ENCODE measurements at regions not wholly inside any gene's neighbourhood (a gene's known extent, or its start where the extent isn't known, plus 50 kb on each side); places are given as distances from the start of the nearest gene placed in this dataset.

- DNase-seq (ENCODE audit: extremely low spot score), result no peak
- TF ChIP-seq TARDBP (IDR thresholded peaks at IDR 0.05), result no peak
- TF ChIP-seq L3MBTL2 (conservative IDR thresholded peaks at IDR 0.05), result no peak
- no peak for TF ChIP-seq FOXA1 (IDR thresholded peaks at IDR 0.05)
- TF ChIP-seq CTBP1 (IDR thresholded peaks at IDR 0.05; ENCODE audit: borderline replicate concordance), result no peak
- no peak for TF ChIP-seq LEF1 (IDR thresholded peaks at IDR 0.05; ENCODE audit: borderline replicate concordance)
- no peak for TF ChIP-seq HDGF (IDR thresholded peaks at IDR 0.05; ENCODE audit: borderline replicate concordance)
- TF ChIP-seq NFRKB (IDR thresholded peaks at IDR 0.05), result no peak
- TF ChIP-seq ELF4 (IDR thresholded peaks at IDR 0.05), result no peak
- no peak for TF ChIP-seq FOXM1 (IDR thresholded peaks at IDR 0.05; ENCODE audit: borderline replicate concordance)
- no peak for TF ChIP-seq SUZ12 (IDR thresholded peaks at IDR 0.05)
- TF ChIP-seq ARNT (IDR thresholded peaks at IDR 0.05), result no peak
- no peak for TF ChIP-seq BHLHE40 (IDR thresholded peaks at IDR 0.05; ENCODE audit: borderline replicate concordance)
- TF ChIP-seq ZNF384 (IDR thresholded peaks at IDR 0.05), result no peak
- no peak for TF ChIP-seq FOXK2 (IDR thresholded peaks at IDR 0.05)
- no peak for TF ChIP-seq SP1 (IDR thresholded peaks at IDR 0.05)
- ChIA-PET CTCF (interaction anchor here (0.6 kb wide), 1 partner anchor 475 kb away, joined by 4 read pairs; no protein-coding TSS in a partner anchor), POLR2A (no interaction called here)
Measured at GRCh38 chr1:29964718-29965533, 728.6 kb downstream of the PTPRU start.

GRCh38 chr1:29963946-29964345 lies 727.6 kb downstream of the PTPRU start:
- no peak for TF ChIP-seq FOXA1 (IDR thresholded peaks at IDR 0.05)
- TF ChIP-seq L3MBTL2 (conservative IDR thresholded peaks at IDR 0.05), result no peak
- TF ChIP-seq HDGF (IDR thresholded peaks at IDR 0.05; ENCODE audit: borderline replicate concordance), result no peak
- TF ChIP-seq FOXK2 (IDR thresholded peaks at IDR 0.05), result no peak
- no peak for TF ChIP-seq NFRKB (IDR thresholded peaks at IDR 0.05)
- no peak for TF ChIP-seq FOXM1 (IDR thresholded peaks at IDR 0.05; ENCODE audit: borderline replicate concordance)
- ChIA-PET CTCF (no interaction called here), POLR2A (no interaction called here)
- no peak for DNase-seq (ENCODE audit: extremely low spot score)

GRCh38 chr1:29962831-29963247 lies 726.5 kb downstream of the PTPRU start:
- CTCF ChIA-PET, result no interaction called here
- no peak for DNase-seq (ENCODE audit: extremely low spot score)
- POLR2A ChIA-PET, result no interaction called here
- TF ChIP-seq L3MBTL2 (conservative IDR thresholded peaks at IDR 0.05), result no peak
- no peak for TF ChIP-seq HDGF (IDR thresholded peaks at IDR 0.05; ENCODE audit: borderline replicate concordance)
- no peak for TF ChIP-seq FOXK2 (IDR thresholded peaks at IDR 0.05)
- TF ChIP-seq ARNT (IDR thresholded peaks at IDR 0.05), result no peak
- TF ChIP-seq BHLHE40 (IDR thresholded peaks at IDR 0.05; ENCODE audit: borderline replicate concordance), result no peak
- no peak for TF ChIP-seq FOXM1 (IDR thresholded peaks at IDR 0.05; ENCODE audit: borderline replicate concordance)
- TF ChIP-seq ELF4 (IDR thresholded peaks at IDR 0.05), result no peak
- TF ChIP-seq CTBP1 (IDR thresholded peaks at IDR 0.05; ENCODE audit: borderline replicate concordance), result no peak
- TF ChIP-seq ZNF384 (IDR thresholded peaks at IDR 0.05), result no peak
- no peak for TF ChIP-seq SP1 (IDR thresholded peaks at IDR 0.05)
- no peak for TF ChIP-seq TARDBP (IDR thresholded peaks at IDR 0.05)
- no peak for TF ChIP-seq FOXA1 (IDR thresholded peaks at IDR 0.05)
- TF ChIP-seq NFRKB (IDR thresholded peaks at IDR 0.05), result no peak
- TF ChIP-seq LEF1 (IDR thresholded peaks at IDR 0.05; ENCODE audit: borderline replicate concordance), result no peak
- TF ChIP-seq SUZ12 (IDR thresholded peaks at IDR 0.05), result no peak
- TF ChIP-seq PKNOX1 (IDR thresholded peaks at IDR 0.05), result no peak

GRCh38 chr1:29962336-29962735 lies 726.0 kb downstream of the PTPRU start:
- no peak for DNase-seq (ENCODE audit: extremely low spot score)
- CTCF ChIA-PET, result interaction anchor here (0.5 kb wide), 1 partner anchor 60 kb away, joined by 9 read pairs; no protein-coding TSS in a partner anchor
- no peak for TF ChIP-seq FOXA1 (IDR thresholded peaks at IDR 0.05)
- no peak for TF ChIP-seq NFRKB (IDR thresholded peaks at IDR 0.05)
- no peak for TF ChIP-seq TARDBP (IDR thresholded peaks at IDR 0.05)
- TF ChIP-seq BHLHE40 (IDR thresholded peaks at IDR 0.05; ENCODE audit: borderline replicate concordance), result no peak
- TF ChIP-seq ZNF384 (IDR thresholded peaks at IDR 0.05), result no peak
- no peak for TF ChIP-seq SP1 (IDR thresholded peaks at IDR 0.05)
- TF ChIP-seq PKNOX1 (IDR thresholded peaks at IDR 0.05), result no peak
- no peak for TF ChIP-seq SUZ12 (IDR thresholded peaks at IDR 0.05)
- TF ChIP-seq FOXK2 (IDR thresholded peaks at IDR 0.05), result no peak
- TF ChIP-seq CTBP1 (IDR thresholded peaks at IDR 0.05; ENCODE audit: borderline replicate concordance), result no peak
- POLR2A ChIA-PET, result no interaction called here

- CTCF ChIA-PET, result interaction anchor here (0.5 kb wide), 1 partner anchor 59 kb away, joined by 9 read pairs; no protein-coding TSS in a partner anchor
Measured at GRCh38 chr1:29961293-29962059, 725.2 kb downstream of the PTPRU start.

GRCh38 chr1:29960876-29961275 lies 724.6 kb downstream of the PTPRU start:
- no peak for TF ChIP-seq FOXM1 (IDR thresholded peaks at IDR 0.05; ENCODE audit: borderline replicate concordance)
- no peak for TF ChIP-seq CTBP1 (IDR thresholded peaks at IDR 0.05; ENCODE audit: borderline replicate concordance)
- TF ChIP-seq BHLHE40 (IDR thresholded peaks at IDR 0.05; ENCODE audit: borderline replicate concordance), result no peak
- TF ChIP-seq FOXA1 (IDR thresholded peaks at IDR 0.05), result no peak
- no peak for TF ChIP-seq PKNOX1 (IDR thresholded peaks at IDR 0.05)
- no peak for TF ChIP-seq SUZ12 (IDR thresholded peaks at IDR 0.05)
- no peak for TF ChIP-seq HDGF (IDR thresholded peaks at IDR 0.05; ENCODE audit: borderline replicate concordance)
- TF ChIP-seq ARNT (IDR thresholded peaks at IDR 0.05), result no peak
- TF ChIP-seq TARDBP (IDR thresholded peaks at IDR 0.05), result no peak
- TF ChIP-seq L3MBTL2 (conservative IDR thresholded peaks at IDR 0.05), result no peak
- TF ChIP-seq SP1 (IDR thresholded peaks at IDR 0.05), result no peak
- TF ChIP-seq ELF4 (IDR thresholded peaks at IDR 0.05), result no peak
- TF ChIP-seq ZNF384 (IDR thresholded peaks at IDR 0.05), result no peak
- TF ChIP-seq LEF1 (IDR thresholded peaks at IDR 0.05; ENCODE audit: borderline replicate concordance), result no peak
- no peak for TF ChIP-seq FOXK2 (IDR thresholded peaks at IDR 0.05)
- no peak for TF ChIP-seq NFRKB (IDR thresholded peaks at IDR 0.05)
- DNase-seq (ENCODE audit: extremely low spot score), result no peak
- POLR2A ChIA-PET, result no interaction called here
- CTCF ChIA-PET, result no interaction called here

More at GRCh38 chr1:29961293-29962059, 725.2 kb downstream of the PTPRU start:
- DNase-seq (ENCODE audit: extremely low spot score), result no peak
- TF ChIP-seq SP1 (IDR thresholded peaks at IDR 0.05), result no peak
- no peak for TF ChIP-seq L3MBTL2 (conservative IDR thresholded peaks at IDR 0.05)
- no peak for TF ChIP-seq HDGF (IDR thresholded peaks at IDR 0.05; ENCODE audit: borderline replicate concordance)
- no peak for TF ChIP-seq BHLHE40 (IDR thresholded peaks at IDR 0.05; ENCODE audit: borderline replicate concordance)
- TF ChIP-seq ARNT (IDR thresholded peaks at IDR 0.05), result no peak
- TF ChIP-seq ELF4 (IDR thresholded peaks at IDR 0.05), result no peak
- POLR2A ChIA-PET, result no interaction called here
